GM12864 (cell line): ENCODE measurements at regions not wholly inside any gene's neighbourhood (a gene's known extent, or its start where the extent isn't known, plus 50 kb on each side); places are given as distances from the start of the nearest gene placed in this dataset.

ENCODE experiments used
- DNase-seq: peaks from one replicate; pipeline ENCODE4 v3.0.0-alpha.2; 2011; ENCODE audit warnings: low read depth
- H3K4me3 ChIP-seq: 2 replicates; pipeline ENCODE4 v1.5.1; 2011; ENCODE audit warnings: mild to moderate bottlenecking, low read depth, low read length, control low read depth
- TF ChIP-seq, protein P1 (sequence below): IDR thresholded peaks from 2 replicates; pipeline ENCODE4 v1.5.1; 2011; ENCODE audit warnings: low read depth, mild to moderate bottlenecking, moderate library complexity, low read length, control low read depth, inconsistent platforms; ENCODE audit errors: missing control alignments

DNA sequence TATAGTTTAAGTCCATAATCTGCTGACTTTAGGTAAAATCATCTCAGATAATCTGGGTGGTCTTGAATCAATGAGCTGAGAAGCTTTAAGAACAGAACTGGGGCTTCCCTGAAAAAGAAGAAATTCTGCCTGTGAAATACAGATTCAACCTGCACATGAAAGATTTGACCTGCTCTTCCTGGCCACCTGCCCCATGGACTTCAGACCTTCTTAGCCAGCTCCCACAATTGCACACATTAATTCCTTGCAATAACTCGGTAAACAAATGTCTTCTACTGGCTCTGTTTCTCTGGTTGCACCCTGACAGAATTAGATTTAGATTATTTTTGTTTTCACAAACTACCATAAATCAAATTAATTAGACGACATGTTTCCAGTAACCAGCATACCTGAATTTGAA is 2117.9 kb upstream of the C9orf72 start:
- no peak overlapping the region for H3K4me3 ChIP-seq
- TF ChIP-seq, protein P1, sequence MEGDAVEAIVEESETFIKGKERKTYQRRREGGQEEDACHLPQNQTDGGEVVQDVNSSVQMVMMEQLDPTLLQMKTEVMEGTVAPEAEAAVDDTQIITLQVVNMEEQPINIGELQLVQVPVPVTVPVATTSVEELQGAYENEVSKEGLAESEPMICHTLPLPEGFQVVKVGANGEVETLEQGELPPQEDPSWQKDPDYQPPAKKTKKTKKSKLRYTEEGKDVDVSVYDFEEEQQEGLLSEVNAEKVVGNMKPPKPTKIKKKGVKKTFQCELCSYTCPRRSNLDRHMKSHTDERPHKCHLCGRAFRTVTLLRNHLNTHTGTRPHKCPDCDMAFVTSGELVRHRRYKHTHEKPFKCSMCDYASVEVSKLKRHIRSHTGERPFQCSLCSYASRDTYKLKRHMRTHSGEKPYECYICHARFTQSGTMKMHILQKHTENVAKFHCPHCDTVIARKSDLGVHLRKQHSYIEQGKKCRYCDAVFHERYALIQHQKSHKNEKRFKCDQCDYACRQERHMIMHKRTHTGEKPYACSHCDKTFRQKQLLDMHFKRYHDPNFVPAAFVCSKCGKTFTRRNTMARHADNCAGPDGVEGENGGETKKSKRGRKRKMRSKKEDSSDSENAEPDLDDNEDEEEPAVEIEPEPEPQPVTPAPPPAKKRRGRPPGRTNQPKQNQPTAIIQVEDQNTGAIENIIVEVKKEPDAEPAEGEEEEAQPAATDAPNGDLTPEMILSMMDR, result no peak
- DNase-seq, result no peak

DNA sequence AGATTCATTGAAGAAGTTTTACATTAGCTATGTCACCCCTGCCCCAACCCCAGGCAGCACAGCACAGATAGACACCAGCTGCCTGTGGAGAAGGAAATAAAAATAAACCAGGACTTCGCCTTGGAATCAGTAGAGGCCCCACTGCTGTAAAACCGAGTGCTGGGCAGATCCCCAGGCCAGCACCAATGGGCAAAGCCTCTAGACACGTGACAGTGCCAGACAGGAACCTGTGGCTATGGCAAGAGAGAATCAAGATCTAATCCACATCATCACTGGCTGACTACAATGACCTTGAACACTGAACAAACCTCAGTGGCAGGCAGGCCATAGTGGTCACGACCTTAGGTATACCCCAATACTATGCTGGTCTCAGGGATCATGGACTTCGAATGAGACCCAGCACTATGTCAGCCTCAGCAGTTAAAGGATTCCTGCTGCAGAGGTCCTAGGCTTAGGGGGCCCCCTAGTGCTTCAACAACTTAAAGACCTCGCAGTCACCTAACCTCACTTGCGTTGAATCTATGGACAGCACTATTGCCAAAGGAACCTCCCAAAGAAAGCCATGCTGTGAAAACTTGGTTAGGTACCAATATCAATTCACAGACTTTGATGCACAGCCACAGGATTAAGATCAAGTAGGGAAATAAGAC is 2118.6 kb upstream of the C9orf72 start:
- TF ChIP-seq, protein P1, result no peak
- DNase-seq, result no peak
- H3K4me3 ChIP-seq, result no peak overlapping the region

DNA sequence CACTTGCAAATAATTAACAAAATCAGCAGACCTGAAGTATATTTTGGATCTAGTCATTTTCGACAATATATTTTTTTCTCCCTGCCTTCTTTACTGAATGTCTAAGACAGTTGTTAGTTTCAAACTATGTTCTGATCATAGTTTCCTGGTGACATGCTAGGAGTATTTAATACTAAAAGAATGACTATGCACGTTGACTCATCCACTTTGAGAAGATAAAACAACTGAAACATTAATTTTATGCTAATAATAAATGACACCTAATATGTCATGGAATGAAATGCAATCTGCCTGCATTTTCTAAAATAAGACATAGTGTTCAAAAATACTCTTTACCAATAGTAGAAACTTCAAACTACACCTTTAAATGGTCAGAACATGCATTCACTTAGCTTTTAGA is 2123.7 kb upstream of the C9orf72 start:
- H3K4me3 ChIP-seq, result no peak overlapping the region
- TF ChIP-seq, protein P1, result no peak
- DNase-seq, result no peak

- TF ChIP-seq, protein P1, result no peak
- DNase-seq, result no peak
- H3K4me3 ChIP-seq, result no peak overlapping the region
These were observed 2128.3 kb upstream of the C9orf72 start for GRCh38 chr9:29701559-29701958.

DNA sequence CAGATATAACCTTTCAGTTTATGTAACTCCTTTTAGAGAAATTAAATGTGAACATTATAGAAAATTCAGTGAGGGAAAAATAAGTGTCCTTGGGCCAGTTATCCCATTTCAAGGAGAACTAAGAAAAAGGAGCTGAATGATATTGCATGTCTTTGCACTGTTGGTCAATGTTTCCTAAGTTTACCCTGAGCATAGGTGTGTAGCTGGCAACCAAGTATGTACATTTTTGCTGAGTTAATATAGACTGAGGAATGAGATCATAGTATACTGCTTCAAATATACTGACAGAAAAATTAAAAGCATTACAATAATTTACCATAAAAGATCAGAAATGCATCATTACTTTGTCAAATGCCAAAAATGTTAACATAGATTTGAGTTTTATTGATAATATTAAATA is 2128.7 kb upstream of the C9orf72 start:
- TF ChIP-seq, protein P1, result no peak
- no peak overlapping the region for H3K4me3 ChIP-seq
- DNase-seq, result no peak

DNA sequence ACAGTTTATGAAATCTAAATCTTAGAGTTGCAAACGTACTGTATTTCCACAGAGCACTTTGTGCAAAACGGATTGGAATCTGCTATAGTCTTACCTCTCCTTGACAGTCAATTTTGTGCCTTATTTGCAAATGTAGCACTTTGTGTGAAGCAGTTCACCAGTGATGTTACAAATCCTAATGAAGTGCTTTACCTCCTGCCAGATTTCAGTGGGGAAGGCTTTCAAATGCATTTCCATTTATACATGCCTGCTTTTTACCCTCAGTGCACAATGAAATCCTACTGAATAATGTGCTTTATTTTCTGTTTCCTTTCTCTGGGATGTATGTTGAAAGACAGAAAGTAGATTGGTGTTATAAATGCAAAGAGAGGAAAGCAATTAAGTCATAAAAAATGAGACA is 2141.6 kb upstream of the C9orf72 start:
- TF ChIP-seq, protein P1, result no peak
- DNase-seq, result no peak
- no peak overlapping the region for H3K4me3 ChIP-seq

GRCh38 chr9:29717631-29718030 is 2144.3 kb upstream of the C9orf72 start:
- TF ChIP-seq, protein P1, result no peak
- no peak for DNase-seq
- no peak overlapping the region for H3K4me3 ChIP-seq
